Hepatocyte (in vitro differentiated cells): ENCODE measurements at regions not wholly inside any gene's neighbourhood (a gene's known extent, or its start where the extent isn't known, plus 50 kb on each side); places are given as distances from the start of the nearest gene placed in this dataset.

Experiments
- DNase-seq: peaks from one replicate; pipeline ENCODE4 v3.0.0-alpha.2; 2016; ENCODE audit warnings: low spot score
- H2AFZ ChIP-seq: fragments of 200-600 bp; sonication (generic); 2 replicates; pipeline ENCODE4 v1.6.0; 2016; ENCODE audit warnings: antibody characterized with exemption, mild to moderate bottlenecking
- H3K27ac ChIP-seq: fragments of 200-600 bp; sonication (generic); 2 replicates; pipeline ENCODE4 v1.5.1; 2016; ENCODE audit warnings: mild to moderate bottlenecking
- H3K27me3 ChIP-seq: fragments of 200-600 bp; sonication (generic); 2 replicates; pipeline ENCODE4 v1.6.1; 2016
- H3K36me3 ChIP-seq: fragments of 200-600 bp; sonication (generic); replicated peaks from 2 replicates; pipeline ENCODE4 v1.5.1; 2016; ENCODE audit warnings: low read depth; ENCODE audit not compliant: insufficient read depth
- H3K4me1 ChIP-seq: fragments of 200-600 bp; sonication (generic); 2 replicates; pipeline ENCODE4 v1.5.1; 2016; ENCODE audit warnings: mild to moderate bottlenecking, moderate library complexity; ENCODE audit not compliant: insufficient read depth
- H3K4me2 ChIP-seq: fragments of 200-600 bp; sonication (generic); 2 replicates; pipeline ENCODE4 v1.6.0; 2016
- H3K4me3 ChIP-seq: fragments of 200-600 bp; sonication (generic); 2 replicates; pipeline ENCODE4 v1.5.1; 2016; ENCODE audit warnings: mild to moderate bottlenecking
- H3K79me2 ChIP-seq: fragments of 200-600 bp; sonication (generic); 2 replicates; pipeline ENCODE4 v1.6.0; 2017; ENCODE audit warnings: mild to moderate bottlenecking
- H3K9me2 ChIP-seq: fragments of 200-600 bp; sonication (generic); replicated peaks from 2 replicates; pipeline ENCODE4 v1.6.0; 2017; ENCODE audit warnings: mild to moderate bottlenecking; ENCODE audit not compliant: insufficient read depth
- H3K9me3 ChIP-seq: fragments of 200-600 bp; sonication (generic); 2 replicates; pipeline ENCODE4 v1.5.1; 2016; ENCODE audit warnings: low read depth, mild to moderate bottlenecking
- H4K20me1 ChIP-seq: fragments of 200-600 bp; sonication (generic); 2 replicates; pipeline ENCODE4 v1.6.0; 2016; ENCODE audit warnings: mild to moderate bottlenecking; ENCODE audit not compliant: insufficient read depth, poor library complexity, severe bottlenecking
- CTCF ChIP-seq: fragments of 200-600 bp; sonication (generic); IDR thresholded peaks from 2 replicates; pipeline ENCODE4 v1.5.1; 2016; ENCODE audit warnings: antibody characterized with exemption, mild to moderate bottlenecking; ENCODE audit not compliant: poor library complexity
- EZH2 ChIP-seq: fragments of 200-600 bp; sonication (generic); IDR thresholded peaks from 2 replicates; pipeline ENCODE4 v1.6.1; 2016; ENCODE audit warnings: antibody characterized with exemption, mild to moderate bottlenecking, borderline replicate concordance
- EZH2phosphoT487 ChIP-seq: fragments of 200-600 bp; sonication (generic); IDR thresholded peaks from one replicate; pipeline ENCODE4 v1.6.1; 2018; ENCODE audit warnings: antibody characterized with exemption, mild to moderate bottlenecking, low read depth, moderate library complexity; ENCODE audit not compliant: unreplicated experiment, severe bottlenecking
- WGBS: methylation state at CpG from one replicate; pipeline ENCODE4 v1.1.6; 2016; ENCODE audit warnings: low lambda C conversion rate; ENCODE audit errors: missing lambda C conversion rate; 5-methylcytosine and 5-hydroxymethylcytosine counted together

GRCh38 chr5:72693546-72694205 is 122.8 kb upstream of the TNPO1 start:
- Histone ChIP-seq H3K79me2 (no peaks in the 10 kb centered on the region), H3K27me3 (no peaks in the 10 kb centered on the region), H3K4me1 (no peaks in the 10 kb centered on the region), H3K27ac (no peak overlapping the region), H3K4me3 (no peak overlapping the region), H3K9me2 (no peaks in the 10 kb centered on the region), H3K9me3 (no peaks in the 10 kb centered on the region), H4K20me1 (no peaks in the 10 kb centered on the region), H3K4me2 (no peak overlapping the region), H2AFZ (no peak overlapping the region), H3K36me3 (no peaks in the 10 kb centered on the region)
- TF ChIP-seq CTCF (no peak), EZH2phosphoT487 (no peak), EZH2 (no peak)
- 57% methylated on average over 5 of the region's 5 CpGs for WGBS
- DNase-seq, result no peak

DNA sequence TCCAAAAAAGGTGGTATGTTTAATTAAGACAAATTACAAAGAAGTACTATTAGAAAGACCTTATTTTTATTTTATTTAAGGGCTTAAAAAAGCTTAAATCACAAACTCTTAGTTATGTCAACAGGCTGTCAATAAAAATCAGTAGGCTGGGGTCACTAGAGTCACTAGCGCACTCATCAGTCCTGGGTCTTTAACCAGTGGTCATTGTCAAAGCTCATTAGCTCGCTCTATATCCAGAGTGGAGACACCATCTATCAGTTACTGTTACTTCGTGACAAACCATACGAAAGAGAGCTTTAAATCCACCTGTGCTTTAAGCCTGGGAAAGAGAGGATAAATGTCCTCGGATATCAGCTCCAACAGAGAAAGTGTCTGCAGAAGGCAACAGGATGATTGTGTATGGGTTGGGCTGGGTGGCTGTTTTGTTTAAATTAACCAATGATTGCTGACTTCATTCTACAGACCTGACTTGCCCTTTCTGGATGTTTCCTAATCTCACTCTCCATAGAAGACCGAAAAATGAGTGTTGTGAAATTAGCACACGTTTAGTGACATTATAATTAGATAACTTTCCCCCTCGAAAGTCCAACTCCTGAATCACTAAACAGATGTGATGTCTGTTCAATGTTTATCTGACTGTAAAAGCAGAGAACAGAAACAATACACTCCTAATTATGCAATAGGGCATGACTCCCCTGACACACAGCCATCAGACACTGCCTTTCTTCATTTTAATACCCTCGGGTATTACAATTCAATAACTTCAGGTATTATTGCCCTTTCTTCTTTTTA is 123.6 kb upstream of the TNPO1 start:
- no peaks in the 10 kb centered on the region for H3K27me3 ChIP-seq

DNA sequence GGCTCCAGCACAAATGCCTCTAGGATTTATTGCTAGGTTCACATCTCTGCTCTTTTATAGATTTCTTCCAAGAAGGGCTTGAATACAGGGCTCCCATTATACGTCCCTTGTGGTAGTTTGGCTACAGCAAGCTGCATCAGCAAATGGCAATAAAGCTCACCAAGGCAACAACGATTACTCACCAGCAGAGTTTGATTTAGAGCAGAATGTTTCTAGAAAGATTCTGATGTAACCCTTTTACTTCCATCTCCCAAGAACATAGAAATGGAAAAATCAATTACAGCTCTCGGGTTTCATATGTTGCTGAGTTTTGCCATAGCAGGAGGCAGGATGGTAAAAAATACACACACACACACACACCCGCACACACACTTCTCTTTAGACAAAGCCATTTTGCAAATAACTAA is 124.2 kb upstream of the TNPO1 start:
- Histone ChIP-seq H3K4me3 (no peak overlapping the region), H4K20me1 (no peaks in the 10 kb centered on the region), H3K36me3 (no peaks in the 10 kb centered on the region), H3K27me3 (no peaks in the 10 kb centered on the region), H3K4me2 (no peak overlapping the region), H3K79me2 (no peaks in the 10 kb centered on the region), H3K4me1 (no peaks in the 10 kb centered on the region), H3K9me2 (no peaks in the 10 kb centered on the region), H3K27ac (no peak overlapping the region), H2AFZ (no peak overlapping the region), H3K9me3 (no peaks in the 10 kb centered on the region)
- WGBS, result 71% methylated on average over 4 of the region's 4 CpGs
- DNase-seq, result no peak
- TF ChIP-seq EZH2phosphoT487, result no peak
- no peak for TF ChIP-seq CTCF
- no peak for TF ChIP-seq EZH2

More for the DNA sequence above, 123.6 kb upstream of the TNPO1 start:
- H3K4me2 ChIP-seq, result no peak overlapping the region
- H3K9me3 ChIP-seq, result no peaks in the 10 kb centered on the region
- no peak for DNase-seq
- no peaks in the 10 kb centered on the region for H3K36me3 ChIP-seq
- TF ChIP-seq EZH2phosphoT487 (no peak), CTCF (no peak), EZH2 (no peak)
- H2AFZ ChIP-seq, result no peak overlapping the region
- WGBS, result 62% methylated on average over 9 of the region's 9 CpGs
- no peak overlapping the region for H3K4me3 ChIP-seq
- H3K79me2 ChIP-seq, result no peaks in the 10 kb centered on the region
- H3K27ac ChIP-seq, result no peak overlapping the region
- H3K4me1 ChIP-seq, result no peaks in the 10 kb centered on the region
- no peaks in the 10 kb centered on the region for H4K20me1 ChIP-seq
- no peaks in the 10 kb centered on the region for H3K9me2 ChIP-seq
